ENCODE measurements at regions not wholly inside any gene's neighbourhood (a gene's known extent, or its start where the extent isn't known, plus 50 kb on each side); places are given as distances from the start of the nearest gene placed in this dataset.

- TF ChIP-seq POLR2A (IDR thresholded peaks at IDR 0.05; ENCODE audit: extremely low read depth, insufficient read length) (no peak), CTCF (IDR thresholded peaks at IDR 0.05; ENCODE audit: low read depth, low read length) (no peak), MYC (IDR thresholded peaks at IDR 0.05; ENCODE audit: low read depth, low read length) (no peak), MAX (IDR thresholded peaks at IDR 0.05; ENCODE audit: low read depth, low read length) (no peak)
Observed at GRCh38 chr20:48025661-48026060, 240.4 kb upstream of the SULF2 start.
